ENCODE measurements at regions not wholly inside any gene's neighbourhood (a gene's known extent, or its start where the extent isn't known, plus 50 kb on each side); places are given as distances from the start of the nearest gene placed in this dataset.

GRCh38 chr4:56127716-56128115, 179.0 kb downstream of the CEP135 start:
- TF ChIP-seq CTCF (IDR thresholded peaks at IDR 0.05) (no peak), POLR2A (IDR thresholded peaks at IDR 0.05) (no peak)
